HepG2 (cell line): ENCODE measurements at regions not wholly inside any gene's neighbourhood (a gene's known extent, or its start where the extent isn't known, plus 50 kb on each side); places are given as distances from the start of the nearest gene placed in this dataset.

Experiments
- ETV6 ChIP-seq: sonication (generic); formaldehyde crosslinking; conservative IDR thresholded peaks from 2 replicates; pipeline ENCODE4 v1.4.0; 2020; ENCODE audit warnings: missing genetic modification reagents
- FOSL1 ChIP-seq: sonication (generic); formaldehyde crosslinking; IDR thresholded peaks from 2 replicates; pipeline ENCODE4 v1.9.0; 2021; ENCODE audit warnings: missing genetic modification reagents, borderline replicate concordance
- NR2F1 ChIP-seq, 2 experiments: fragments of 450-650 bp in 1 of 2; formaldehyde crosslinking in 1 of 2; IDR thresholded peaks; 2 replicates each; pipeline versions ENCODE4 v1.5.0 to v1.6.1; 2016 to 2020; ENCODE audit warnings: mild to moderate bottlenecking in 1 of 2, missing compliant biosample characterization in 1 of 2, missing genetic modification reagents in 1 of 2, moderate library complexity in 1 of 2
- PATZ1 ChIP-seq: sonication (generic); formaldehyde crosslinking; IDR thresholded peaks from 2 replicates; pipeline ENCODE4 v1.4.0; 2020; ENCODE audit warnings: missing genetic modification reagents
- SMC3 ChIP-seq: IDR thresholded peaks from 2 replicates; pipeline ENCODE4 v1.6.1; 2011; ENCODE audit warnings: low read length, improper control_type of control experiment
- ZNF740 ChIP-seq: sonication (generic); formaldehyde crosslinking; IDR thresholded peaks from 2 replicates; pipeline ENCODE4 v1.4.0; 2020; ENCODE audit warnings: missing genetic modification reagents
- TF ChIP-seq, protein P1 (sequence below): sonication (generic); formaldehyde crosslinking; IDR thresholded peaks from 2 replicates; pipeline ENCODE4 v1.5.0; 2020; ENCODE audit warnings: mild to moderate bottlenecking, missing genetic modification reagents, moderate library complexity

DNA sequence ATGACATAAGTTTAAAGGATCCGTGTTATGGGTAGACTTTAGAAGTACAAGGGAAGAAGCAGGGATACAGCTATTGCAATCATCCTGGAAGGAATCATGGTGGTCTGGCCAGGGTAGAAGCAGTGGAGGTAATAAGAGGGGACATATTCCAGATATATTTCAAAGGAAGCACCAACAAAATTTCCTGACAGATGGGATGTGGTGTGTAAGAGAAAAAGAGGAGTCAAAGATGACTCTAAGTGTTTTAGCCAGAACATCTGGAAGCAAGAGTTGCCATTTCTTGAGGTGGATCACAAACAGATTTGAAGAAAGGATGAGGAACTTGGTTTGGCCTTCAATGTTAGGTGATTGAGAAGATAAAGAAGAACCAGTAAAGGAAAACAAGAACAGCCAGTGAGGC, 133.1 kb upstream of the CTAGE1 start:
- TF ChIP-seq NR2F1 (CRISPR knock-in tag; IDR thresholded peaks at IDR 0.05) (no peak), FOSL1 (CRISPR knock-in tag) (no peak), PATZ1 (CRISPR knock-in tag) (no peak), SMC3 (no peak), ZNF740 (CRISPR knock-in tag) (no peak), ETV6 (CRISPR knock-in tag) (no peak)
- TF ChIP-seq, protein P1, sequence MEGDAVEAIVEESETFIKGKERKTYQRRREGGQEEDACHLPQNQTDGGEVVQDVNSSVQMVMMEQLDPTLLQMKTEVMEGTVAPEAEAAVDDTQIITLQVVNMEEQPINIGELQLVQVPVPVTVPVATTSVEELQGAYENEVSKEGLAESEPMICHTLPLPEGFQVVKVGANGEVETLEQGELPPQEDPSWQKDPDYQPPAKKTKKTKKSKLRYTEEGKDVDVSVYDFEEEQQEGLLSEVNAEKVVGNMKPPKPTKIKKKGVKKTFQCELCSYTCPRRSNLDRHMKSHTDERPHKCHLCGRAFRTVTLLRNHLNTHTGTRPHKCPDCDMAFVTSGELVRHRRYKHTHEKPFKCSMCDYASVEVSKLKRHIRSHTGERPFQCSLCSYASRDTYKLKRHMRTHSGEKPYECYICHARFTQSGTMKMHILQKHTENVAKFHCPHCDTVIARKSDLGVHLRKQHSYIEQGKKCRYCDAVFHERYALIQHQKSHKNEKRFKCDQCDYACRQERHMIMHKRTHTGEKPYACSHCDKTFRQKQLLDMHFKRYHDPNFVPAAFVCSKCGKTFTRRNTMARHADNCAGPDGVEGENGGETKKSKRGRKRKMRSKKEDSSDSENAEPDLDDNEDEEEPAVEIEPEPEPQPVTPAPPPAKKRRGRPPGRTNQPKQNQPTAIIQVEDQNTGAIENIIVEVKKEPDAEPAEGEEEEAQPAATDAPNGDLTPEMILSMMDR: no peak
